ENCODE measurements at regions not wholly inside any gene's neighbourhood (a gene's known extent, or its start where the extent isn't known, plus 50 kb on each side); places are given as distances from the start of the nearest gene placed in this dataset.
A peak's percentile ranks its signal among the peaks of the same experiment; 100 is the strongest.

DNA sequence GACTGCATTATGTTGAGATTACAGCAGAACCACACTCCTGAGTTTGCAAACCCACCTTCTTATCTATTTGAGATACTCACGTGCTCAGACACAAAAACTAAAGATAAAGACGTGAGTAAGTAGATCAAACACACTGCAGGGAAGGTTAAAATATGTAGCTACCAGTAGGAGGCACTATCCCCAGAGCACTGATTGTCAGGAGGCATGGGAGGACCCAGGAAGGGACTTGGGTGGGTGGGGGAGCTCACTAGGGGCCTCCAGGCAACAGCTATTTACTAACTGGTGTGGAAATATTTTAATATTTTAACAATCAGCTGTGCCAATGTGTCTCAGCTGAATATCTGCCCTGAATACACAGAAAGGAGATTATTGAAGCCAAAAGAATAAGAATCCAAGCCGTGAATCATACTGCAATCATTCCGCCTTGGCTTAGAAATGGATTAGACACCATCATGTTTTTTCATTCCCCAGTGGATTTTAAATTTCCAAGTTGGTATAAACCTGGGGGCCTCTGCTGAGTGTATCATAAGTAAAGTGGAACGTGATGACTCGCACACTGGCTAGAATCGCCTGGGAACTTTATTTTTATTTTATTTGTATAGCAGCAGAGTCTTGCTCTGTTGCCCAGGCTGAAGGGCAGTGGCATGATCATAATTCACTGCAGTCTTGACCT, 73.2 kb upstream of the CACNA1A start:
- peak; percentile 48 for DNase-seq (ENCODE audit: low read depth)
- H3K4me3 ChIP-seq (ENCODE audit: control insufficient read depth, low read depth, low read length), result no peak overlapping the region
- TF ChIP-seq, protein P1, sequence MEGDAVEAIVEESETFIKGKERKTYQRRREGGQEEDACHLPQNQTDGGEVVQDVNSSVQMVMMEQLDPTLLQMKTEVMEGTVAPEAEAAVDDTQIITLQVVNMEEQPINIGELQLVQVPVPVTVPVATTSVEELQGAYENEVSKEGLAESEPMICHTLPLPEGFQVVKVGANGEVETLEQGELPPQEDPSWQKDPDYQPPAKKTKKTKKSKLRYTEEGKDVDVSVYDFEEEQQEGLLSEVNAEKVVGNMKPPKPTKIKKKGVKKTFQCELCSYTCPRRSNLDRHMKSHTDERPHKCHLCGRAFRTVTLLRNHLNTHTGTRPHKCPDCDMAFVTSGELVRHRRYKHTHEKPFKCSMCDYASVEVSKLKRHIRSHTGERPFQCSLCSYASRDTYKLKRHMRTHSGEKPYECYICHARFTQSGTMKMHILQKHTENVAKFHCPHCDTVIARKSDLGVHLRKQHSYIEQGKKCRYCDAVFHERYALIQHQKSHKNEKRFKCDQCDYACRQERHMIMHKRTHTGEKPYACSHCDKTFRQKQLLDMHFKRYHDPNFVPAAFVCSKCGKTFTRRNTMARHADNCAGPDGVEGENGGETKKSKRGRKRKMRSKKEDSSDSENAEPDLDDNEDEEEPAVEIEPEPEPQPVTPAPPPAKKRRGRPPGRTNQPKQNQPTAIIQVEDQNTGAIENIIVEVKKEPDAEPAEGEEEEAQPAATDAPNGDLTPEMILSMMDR (IDR thresholded peaks at IDR 0.05; ENCODE audit: control insufficient read depth, insufficient read depth, low read depth, low read length, missing control alignments), result peak; percentile 20

DNA sequence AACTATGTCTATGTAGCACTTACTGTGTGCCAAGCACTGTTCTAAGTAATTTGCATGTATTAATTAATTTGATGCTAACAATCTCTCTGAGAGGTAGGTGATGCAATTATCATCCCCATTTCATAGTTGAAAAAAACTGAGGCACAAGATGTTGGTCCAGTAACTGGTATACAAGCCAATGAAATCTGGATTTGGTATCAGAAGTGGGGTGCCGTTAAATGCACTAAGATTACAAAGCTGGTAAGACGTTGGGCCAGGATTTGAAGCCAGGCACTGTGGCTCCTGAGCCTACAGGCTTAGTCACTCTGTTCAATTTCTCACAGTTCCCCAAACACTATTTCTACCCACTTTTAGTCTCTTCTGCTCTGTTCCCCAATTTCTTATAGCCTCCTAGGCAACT, 70.4 kb upstream of the CACNA1A start:
- no peak overlapping the region for H3K4me3 ChIP-seq (ENCODE audit: control insufficient read depth, low read depth, low read length)
- TF ChIP-seq, protein P1 (IDR thresholded peaks at IDR 0.05; ENCODE audit: control insufficient read depth, insufficient read depth, low read depth, low read length, missing control alignments), result no peak
- DNase-seq (ENCODE audit: low read depth), result no peak

GRCh38 chr19:13574933-13575332, 68.7 kb upstream of the CACNA1A start:
- no peak overlapping the region for H3K4me3 ChIP-seq (ENCODE audit: control insufficient read depth, low read depth, low read length)
- TF ChIP-seq, protein P1 (IDR thresholded peaks at IDR 0.05; ENCODE audit: control insufficient read depth, insufficient read depth, low read depth, low read length, missing control alignments), result peak; percentile 56
- no peak for DNase-seq (ENCODE audit: low read depth)

- TF ChIP-seq, protein P1 (IDR thresholded peaks at IDR 0.05; ENCODE audit: control insufficient read depth, insufficient read depth, low read depth, low read length, missing control alignments), result no peak
These were observed 66.9 kb upstream of the CACNA1A start for GRCh38 chr19:13573056-13573667.

DNA sequence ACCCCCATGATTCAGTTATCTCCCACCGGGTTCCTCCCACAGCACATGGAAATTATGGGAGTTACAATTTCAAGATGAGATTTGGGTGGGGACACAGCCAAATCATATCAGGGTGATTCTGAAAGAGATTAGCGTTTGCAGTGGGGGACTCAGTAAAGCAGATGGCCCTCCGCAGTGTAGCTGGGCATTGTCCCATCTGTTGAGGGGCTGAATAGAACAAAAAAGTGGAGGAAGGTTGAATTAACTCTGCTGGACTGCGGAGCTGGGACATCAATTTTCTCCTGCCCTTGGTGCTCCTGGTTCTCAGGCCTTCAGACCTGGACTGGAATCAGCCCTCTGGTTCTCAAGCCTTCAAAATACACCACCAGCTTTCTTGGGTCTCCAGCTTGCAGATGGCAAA, 55.2 kb upstream of the CACNA1A start:
- H3K4me3 ChIP-seq (ENCODE audit: control insufficient read depth, low read depth, low read length), result no peak overlapping the region
- TF ChIP-seq, protein P1 (IDR thresholded peaks at IDR 0.05; ENCODE audit: control insufficient read depth, insufficient read depth, low read depth, low read length, missing control alignments), result no peak
- no peak for DNase-seq (ENCODE audit: low read depth)

More at GRCh38 chr19:13573056-13573667, 66.9 kb upstream of the CACNA1A start:
- no peak overlapping the region for H3K4me3 ChIP-seq (ENCODE audit: control insufficient read depth, low read depth, low read length)
- no peak for DNase-seq (ENCODE audit: low read depth)

- TF ChIP-seq, protein P1 (IDR thresholded peaks at IDR 0.05; ENCODE audit: control insufficient read depth, insufficient read depth, low read depth, low read length, missing control alignments), result no peak
- no peak overlapping the region for H3K4me3 ChIP-seq (ENCODE audit: control insufficient read depth, low read depth, low read length)
- DNase-seq (ENCODE audit: low read depth), result no peak
These were observed 51.6 kb upstream of the CACNA1A start for GRCh38 chr19:13557756-13558398.
